K562 (cell line): ENCODE measurements at regions not wholly inside any gene's neighbourhood (a gene's known extent, or its start where the extent isn't known, plus 50 kb on each side); places are given as distances from the start of the nearest gene placed in this dataset.

ENCODE experiments used
- ATAC-seq: fragments of 200-7000 bp; cut with Tn5 transposase; 3 replicates; pipeline ENCODE4 v1.9.1; 2020; ENCODE audit warnings: moderate library complexity
- BruUV-seq: library from RNA; stranded (reverse); fragments of 400-500 nt; replicated peaks from 2 replicates; lab custom pipeline; 2021; lab: Mats Ljungman, UMichigan
- CTCF ChIA-PET: fragments of 300-600 bp; formaldehyde crosslinking; extraction: SDS; loops from one replicate; lab custom pipeline; 2021; ENCODE audit warnings: low intra/inter-chr PET ratio; lab: Yijun Ruan, JAX
- POLR2A ChIA-PET: fragments of 300-600, 350-650 bp; sonication (Branson Sonifier 250); formaldehyde crosslinking; extraction: SDS; loops from one replicate; lab custom pipeline; 2021; ENCODE audit warnings: antibody characterized with exemption, inconsistent platforms; lab: Yijun Ruan, JAX
- DNase-seq, 4 experiments: peaks; one replicate each; pipeline versions ENCODE4 v3.0.0 to v3.0.0-alpha.2; 2011 to 2018; ENCODE audit warnings: low spot score in 3 of 4, mixed read lengths in 3 of 4; ENCODE audit errors: extremely low read depth in 1 of 4
- FAIRE-seq: peaks from 2 replicates; lab custom pipeline; 2011; peaks lifted over from hg19 to GRCh38; lab: Jason Lieb, UNC
- H2AFZ ChIP-seq: 2 replicates; pipeline ENCODE4 v1.6.0; 2011; ENCODE audit warnings: low read depth, low read length, control low read depth, inconsistent platforms
- H3K27ac ChIP-seq: fragments of 200-600 bp; 3 replicates; pipeline ENCODE4 v1.8.0; 2011; ENCODE audit warnings: low read depth, mild to moderate bottlenecking, control low read depth, inconsistent platforms, low read length, moderate library complexity, mixed read lengths; ENCODE audit errors: extremely low read depth
- H3K27me3 ChIP-seq, 2 experiments: fragments of 300-600 bp in 1 of 2; 2 replicates in 1 of 2; 3 replicates in 1 of 2; pipeline versions ENCODE4 v1.6.0 to v1.8.0; 2011; ENCODE audit warnings: inconsistent platforms in 2 of 2, low read length in 2 of 2, mild to moderate bottlenecking in 1 of 2, mixed read lengths in 1 of 2, moderate library complexity in 1 of 2; ENCODE audit not compliant: control insufficient read depth in 2 of 2, insufficient read depth in 2 of 2
- H3K36me3 ChIP-seq: fragments of 300-600 bp; 3 replicates; pipeline ENCODE4 v1.8.0; 2011; ENCODE audit warnings: mild to moderate bottlenecking, low read length, inconsistent platforms; ENCODE audit not compliant: control insufficient read depth, insufficient read depth
- H3K4me1 ChIP-seq, 2 experiments: fragments of 200-600 bp in 1 of 2; replicated peaks in 1 of 2; 2 replicates in 1 of 2; 3 replicates in 1 of 2; pipeline versions ENCODE4 v1.5.1 to v1.8.0; 2011; ENCODE audit warnings: inconsistent platforms in 2 of 2, low read length in 2 of 2, mild to moderate bottlenecking in 1 of 2, mixed read lengths in 1 of 2, moderate library complexity in 1 of 2; ENCODE audit not compliant: control insufficient read depth in 2 of 2, insufficient read depth in 2 of 2
- H3K4me2 ChIP-seq: 2 replicates; pipeline ENCODE4 v1.6.1; 2011; ENCODE audit warnings: low read length, control low read depth, inconsistent platforms, mixed read lengths; ENCODE audit not compliant: insufficient read depth
- H3K4me3 ChIP-seq: fragments of 200-600 bp; sonication (generic), shearing (Covaris generic); 2 replicates; pipeline ENCODE4 v1.5.1; 2016; ENCODE audit warnings: control low read depth, inconsistent platforms
- H3K79me2 ChIP-seq: fragments of 200-600 bp; 3 replicates; pipeline ENCODE4 v1.8.0; 2011; ENCODE audit warnings: low read length, inconsistent platforms; ENCODE audit not compliant: control insufficient read depth, insufficient read depth
- H3K9ac ChIP-seq, 2 experiments: 2 replicates each; pipeline versions ENCODE4 v1.6.0 to v1.6.1; 2011; ENCODE audit warnings: low read depth in 2 of 2, low read length in 2 of 2, control low read depth in 1 of 2, inconsistent platforms in 1 of 2, mild to moderate bottlenecking in 1 of 2, mixed read lengths in 1 of 2; ENCODE audit not compliant: insufficient read depth in 1 of 2
- H3K9me1 ChIP-seq: one replicate; pipeline ENCODE4 v1.6.0; 2011; ENCODE audit warnings: inconsistent platforms, mild to moderate bottlenecking, low read length, moderate library complexity; ENCODE audit not compliant: control insufficient read depth, insufficient read depth
- H3K9me3 ChIP-seq: replicated peaks from 2 replicates; pipeline ENCODE4 v1.5.1; 2011; ENCODE audit warnings: low read depth, low read length, inconsistent platforms; ENCODE audit not compliant: control insufficient read depth, insufficient read depth
- H4K20me1 ChIP-seq: replicated peaks from 2 replicates; pipeline ENCODE4 v1.6.1; 2011; ENCODE audit warnings: low read length, inconsistent platforms, mixed read lengths; ENCODE audit not compliant: control insufficient read depth, insufficient read depth
- ARID1B ChIP-seq: fragments of 450-650 bp; IDR thresholded peaks from 2 replicates; pipeline ENCODE4 v1.6.1; 2016; ENCODE audit warnings: antibody characterized with exemption, mild to moderate bottlenecking, inconsistent platforms
- ATF1 ChIP-seq, 2 experiments: fragments of 450-650 bp in 1 of 2; IDR thresholded peaks; 2 replicates each; pipeline ENCODE4 v1.6.1; 2016; ENCODE audit warnings: missing compliant biosample characterization in 1 of 2, missing genetic modification characterization in 1 of 2
- CAMTA2 ChIP-seq: fragments of 250-450 bp; sonication (Bioruptor Pico); conservative IDR thresholded peaks from 2 replicates; pipeline ENCODE4 v1.5.1; 2022
- MTA1 ChIP-seq: fragments of 450-650 bp; IDR thresholded peaks from 2 replicates; pipeline ENCODE4 v1.6.1; 2017; ENCODE audit warnings: borderline replicate concordance
- WHSC1 ChIP-seq: IDR thresholded peaks from one replicate; pipeline ENCODE4 v1.6.1; 2012; ENCODE audit warnings: low read length, control low read depth, inconsistent platforms
- ZKSCAN1 ChIP-seq: fragments of 150-350 bp; IDR thresholded peaks from 2 replicates; pipeline ENCODE4 v1.6.1; 2016; ENCODE audit warnings: low read depth, low read length
- ZNF24 ChIP-seq: fragments of 450-650 bp; IDR thresholded peaks from 2 replicates; pipeline ENCODE4 v1.6.1; 2016
- ZNF253 ChIP-seq: fragments of 250-450 bp; sonication (Bioruptor Pico); conservative IDR thresholded peaks from 2 replicates; pipeline ENCODE4 v1.6.1; 2021; ENCODE audit warnings: mild to moderate bottlenecking
- ZNF311 ChIP-seq: fragments of 250-450 bp; sonication (Bioruptor Pico); IDR thresholded peaks from 2 replicates; pipeline ENCODE4 v1.4.0; 2020; ENCODE audit warnings: mild to moderate bottlenecking, moderate library complexity
- WGBS: fragments of 100-300 bp; shearing (Covaris generic); methylation state at CpG from one replicate; pipeline ENCODE4 v1.1.6; 2016; ENCODE audit warnings: low coverage, mixed read lengths; ENCODE audit not compliant: insufficient coverage; ENCODE audit errors: missing lambda C conversion rate; 5-methylcytosine and 5-hydroxymethylcytosine counted together
- in situ Hi-C: fragments of 300-500 bp; cut with MboI; formaldehyde crosslinking; loops from 4 replicates; pipeline ENCODE4 v1.15.0; 2018; ENCODE audit warnings: inconsistent platforms, mixed read lengths
- intact Hi-C: fragments of 100-400 bp; cut with micrococcal nuclease; formaldehyde crosslinking; loops from 2 replicates; pipeline ENCODE4 v1.14.2; 2022
- TF ChIP-seq, protein P1 (sequence below): IDR thresholded peaks from 3 replicates; pipeline ENCODE4 v1.6.1; 2011; ENCODE audit warnings: borderline replicate concordance, mild to moderate bottlenecking, moderate library complexity; ENCODE audit not compliant: insufficient read length; ENCODE audit errors: extremely low read depth
- TF ChIP-seq, protein P2 (sequence below): fragments of 450-650 bp; formaldehyde crosslinking; IDR thresholded peaks from 2 replicates; pipeline ENCODE4 v1.4.0; 2020; ENCODE audit warnings: mild to moderate bottlenecking, moderate library complexity

DNA sequence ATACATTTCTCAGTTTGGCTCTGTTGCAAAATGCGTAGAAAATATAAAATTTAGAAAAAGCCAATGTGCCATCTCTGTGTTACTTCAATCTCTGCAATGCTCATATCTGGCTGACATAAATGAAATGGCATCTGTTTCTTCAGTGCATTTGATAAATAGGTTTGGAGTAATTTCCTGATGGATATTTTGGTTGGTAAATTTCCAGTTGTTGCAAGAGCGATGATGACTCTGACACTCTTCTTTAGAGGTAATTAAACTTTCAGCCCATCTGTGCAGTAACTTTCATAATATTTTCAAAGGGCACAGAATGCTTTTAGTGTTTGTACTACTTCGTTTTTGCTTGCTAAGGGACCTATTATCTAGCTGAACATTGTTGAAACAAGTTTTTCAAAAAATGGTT, 1286.4 kb downstream of the PCDH9 start:
- no peak overlapping the region for H3K4me3 ChIP-seq
- FAIRE-seq (no peak), DNase-seq (no peak), ATAC-seq (no peak)
- H3K9ac ChIP-seq = no peak overlapping the region
- no TSS peak for BruUV-seq
- in situ Hi-C loops (no loop called here), intact Hi-C loops (no loop called here)
- POLR2A ChIA-PET = no interaction called here
- no peaks in the 10 kb centered on the region for H3K27me3 ChIP-seq
- H3K9me1 ChIP-seq = no peaks in the 10 kb centered on the region
- H3K79me2 ChIP-seq = no peaks in the 10 kb centered on the region
- H3K4me1 ChIP-seq = no peaks in the 10 kb centered on the region
- H4K20me1 ChIP-seq = no peaks in the 10 kb centered on the region
- H3K36me3 ChIP-seq = no peaks in the 10 kb centered on the region
- H2AFZ ChIP-seq = no peak overlapping the region
- TF ChIP-seq ZNF253 (CRISPR knock-in tag) (no peak), CAMTA2 (no peak), ARID1B (no peak), ATF1 (CRISPR knock-in tag; IDR thresholded peaks at IDR 0.05) (no peak), ATF1 (tag; IDR thresholded peaks at IDR 0.05) (no peak), ZNF24 (no peak), ZNF311 (CRISPR knock-in tag) (no peak), WHSC1 (no peak), ZKSCAN1 (no peak), MTA1 (no peak)
- TF ChIP-seq, protein P1, sequence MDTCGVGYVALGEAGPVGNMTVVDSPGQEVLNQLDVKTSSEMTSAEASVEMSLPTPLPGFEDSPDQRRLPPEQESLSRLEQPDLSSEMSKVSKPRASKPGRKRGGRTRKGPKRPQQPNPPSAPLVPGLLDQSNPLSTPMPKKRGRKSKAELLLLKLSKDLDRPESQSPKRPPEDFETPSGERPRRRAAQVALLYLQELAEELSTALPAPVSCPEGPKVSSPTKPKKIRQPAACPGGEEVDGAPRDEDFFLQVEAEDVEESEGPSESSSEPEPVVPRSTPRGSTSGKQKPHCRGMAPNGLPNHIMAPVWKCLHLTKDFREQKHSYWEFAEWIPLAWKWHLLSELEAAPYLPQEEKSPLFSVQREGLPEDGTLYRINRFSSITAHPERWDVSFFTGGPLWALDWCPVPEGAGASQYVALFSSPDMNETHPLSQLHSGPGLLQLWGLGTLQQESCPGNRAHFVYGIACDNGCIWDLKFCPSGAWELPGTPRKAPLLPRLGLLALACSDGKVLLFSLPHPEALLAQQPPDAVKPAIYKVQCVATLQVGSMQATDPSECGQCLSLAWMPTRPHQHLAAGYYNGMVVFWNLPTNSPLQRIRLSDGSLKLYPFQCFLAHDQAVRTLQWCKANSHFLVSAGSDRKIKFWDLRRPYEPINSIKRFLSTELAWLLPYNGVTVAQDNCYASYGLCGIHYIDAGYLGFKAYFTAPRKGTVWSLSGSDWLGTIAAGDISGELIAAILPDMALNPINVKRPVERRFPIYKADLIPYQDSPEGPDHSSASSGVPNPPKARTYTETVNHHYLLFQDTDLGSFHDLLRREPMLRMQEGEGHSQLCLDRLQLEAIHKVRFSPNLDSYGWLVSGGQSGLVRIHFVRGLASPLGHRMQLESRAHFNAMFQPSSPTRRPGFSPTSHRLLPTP = no peak
- TF ChIP-seq, protein P2, sequence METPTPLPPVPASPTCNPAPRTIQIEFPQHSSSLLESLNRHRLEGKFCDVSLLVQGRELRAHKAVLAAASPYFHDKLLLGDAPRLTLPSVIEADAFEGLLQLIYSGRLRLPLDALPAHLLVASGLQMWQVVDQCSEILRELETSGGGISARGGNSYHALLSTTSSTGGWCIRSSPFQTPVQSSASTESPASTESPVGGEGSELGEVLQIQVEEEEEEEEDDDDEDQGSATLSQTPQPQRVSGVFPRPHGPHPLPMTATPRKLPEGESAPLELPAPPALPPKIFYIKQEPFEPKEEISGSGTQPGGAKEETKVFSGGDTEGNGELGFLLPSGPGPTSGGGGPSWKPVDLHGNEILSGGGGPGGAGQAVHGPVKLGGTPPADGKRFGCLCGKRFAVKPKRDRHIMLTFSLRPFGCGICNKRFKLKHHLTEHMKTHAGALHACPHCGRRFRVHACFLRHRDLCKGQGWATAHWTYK = no peak
- no peak overlapping the region for H3K4me2 ChIP-seq
- CTCF ChIA-PET = no interaction called here
- no peaks in the 10 kb centered on the region for H3K9me3 ChIP-seq
- 14% methylated on average over 3 of the region's 3 CpGs for WGBS
- H3K27ac ChIP-seq = no peak overlapping the region
